ENCODE measurements at regions not wholly inside any gene's neighbourhood (a gene's known extent, or its start where the extent isn't known, plus 50 kb on each side); places are given as distances from the start of the nearest gene placed in this dataset.

GRCh38 chr5:74107899-74108298, 481.9 kb downstream of the ARHGEF28 start:
- no peak for DNase-seq

- DNase-seq, result no peak
Measured at GRCh38 chr5:74105126-74105780, 479.3 kb downstream of the ARHGEF28 start.

- no peak for DNase-seq
Measured at GRCh38 chr5:74103131-74104023, 477.4 kb downstream of the ARHGEF28 start.

- DNase-seq, result no peak
Measured at GRCh38 chr5:74100268-74100665, 474.3 kb downstream of the ARHGEF28 start.

GRCh38 chr5:74099538-74100267, 473.7 kb downstream of the ARHGEF28 start:
- no peak for DNase-seq

- DNase-seq, result no peak
Measured at GRCh38 chr5:74098941-74099340, 472.9 kb downstream of the ARHGEF28 start.

GRCh38 chr5:74098456-74098855, 472.5 kb downstream of the ARHGEF28 start:
- DNase-seq, result no peak

GRCh38 chr5:74096325-74096724, 470.3 kb downstream of the ARHGEF28 start:
- no peak for DNase-seq

- no peak for DNase-seq
Measured at GRCh38 chr5:74095871-74096270, 469.9 kb downstream of the ARHGEF28 start.

- no peak for DNase-seq
Measured at GRCh38 chr5:74094782-74095108, 468.7 kb downstream of the ARHGEF28 start.

- peak; percentile 79 for DNase-seq
Measured at GRCh38 chr5:74094096-74094781, 468.2 kb downstream of the ARHGEF28 start.

GRCh38 chr5:74093561-74093960, 467.6 kb downstream of the ARHGEF28 start:
- peak; percentile 87 for DNase-seq

GRCh38 chr5:74092766-74093165, 466.8 kb downstream of the ARHGEF28 start:
- no peak for DNase-seq

- DNase-seq, result no peak
Measured at GRCh38 chr5:74085782-74086181, 459.8 kb downstream of the ARHGEF28 start.

GRCh38 chr5:74085186-74085585, 459.2 kb downstream of the ARHGEF28 start:
- no peak for DNase-seq

- no peak for DNase-seq
Measured at GRCh38 chr5:74083096-74083791, 457.2 kb downstream of the ARHGEF28 start.

GRCh38 chr5:74082512-74083055, 456.6 kb downstream of the ARHGEF28 start:
- no peak for DNase-seq

- no peak for DNase-seq
Measured at GRCh38 chr5:74081126-74081525, 455.1 kb downstream of the ARHGEF28 start.

- DNase-seq, result no peak
Measured at GRCh38 chr5:74079971-74080556, 454.1 kb downstream of the ARHGEF28 start.

- no peak for DNase-seq
Measured at GRCh38 chr5:74075501-74076484, 449.8 kb downstream of the ARHGEF28 start.
